ENCODE measurements at regions not wholly inside any gene's neighbourhood (a gene's known extent, or its start where the extent isn't known, plus 50 kb on each side); places are given as distances from the start of the nearest gene placed in this dataset.

GRCh38 chr9:120110520-120110919, 469.4 kb downstream of the CDK5RAP2 start:
- Mint-ChIP-seq H3K36me3 (ENCODE audit: low read depth) (no peaks in the 10 kb centered on the region), H3K4me3 (no peak overlapping the region), H3K4me1 (ENCODE audit: low read depth) (no peaks in the 10 kb centered on the region), H3K27me3 (peaks cover 10% of the 10 kb centered on the region), H3K9me3 (no peaks in the 10 kb centered on the region), H3K27ac (no peak overlapping the region)
- POLR2A ChIA-PET, result no interaction called here
- intact Hi-C loops (cut with micrococcal nuclease), result no loop called here
- no peak for TF ChIP-seq CTCF (IDR thresholded peaks at IDR 0.05)
- no peak for DNase-seq
- CTCF ChIA-PET, result no interaction called here
- ATAC-seq, result no peak

- CTCF ChIA-PET, result no interaction called here
- Mint-ChIP-seq H3K4me1 (ENCODE audit: low read depth) (no peaks in the 10 kb centered on the region), H3K27ac (no peak overlapping the region), H3K9me3 (no peaks in the 10 kb centered on the region), H3K4me3 (no peak overlapping the region), H3K36me3 (ENCODE audit: low read depth) (no peaks in the 10 kb centered on the region), H3K27me3 (peaks cover 11% of the 10 kb centered on the region)
- DNase-seq (peak; percentile 2), ATAC-seq (no peak)
- intact Hi-C loops (cut with micrococcal nuclease), result no loop called here
- no peak for TF ChIP-seq CTCF (IDR thresholded peaks at IDR 0.05)
- POLR2A ChIA-PET, result no interaction called here
Observed at GRCh38 chr9:120109242-120109641, 470.7 kb downstream of the CDK5RAP2 start.

- no peak overlapping the region for H3K27ac Mint-ChIP-seq
- ATAC-seq (no peak), DNase-seq (no peak)
- no peaks in the 10 kb centered on the region for H3K36me3 Mint-ChIP-seq (ENCODE audit: low read depth)
- intact Hi-C loops (cut with micrococcal nuclease), result no loop called here
- ChIA-PET CTCF (no interaction called here), POLR2A (no interaction called here)
- H3K9me3 Mint-ChIP-seq, result no peaks in the 10 kb centered on the region
- H3K4me3 Mint-ChIP-seq, result no peak overlapping the region
- no peaks in the 10 kb centered on the region for H3K4me1 Mint-ChIP-seq (ENCODE audit: low read depth)
- no peak for TF ChIP-seq CTCF (IDR thresholded peaks at IDR 0.05)
- peaks cover 12% of the 10 kb centered on the region for H3K27me3 Mint-ChIP-seq
Observed at GRCh38 chr9:120107138-120107537, 472.8 kb downstream of the CDK5RAP2 start.

- Mint-ChIP-seq H3K9me3 (no peaks in the 10 kb centered on the region), H3K4me1 (ENCODE audit: low read depth) (no peaks in the 10 kb centered on the region), H3K36me3 (ENCODE audit: low read depth) (no peaks in the 10 kb centered on the region), H3K27ac (no peak overlapping the region), H3K4me3 (no peak overlapping the region), H3K27me3 (peaks cover 9% of the 10 kb centered on the region)
- ATAC-seq (no peak), DNase-seq (no peak)
- ChIA-PET CTCF (no interaction called here), POLR2A (no interaction called here)
- intact Hi-C loops (cut with micrococcal nuclease), result no loop called here
- TF ChIP-seq CTCF (IDR thresholded peaks at IDR 0.05), result no peak
Observed at GRCh38 chr9:120104771-120105170, 475.2 kb downstream of the CDK5RAP2 start.

- Mint-ChIP-seq H3K9me3 (no peaks in the 10 kb centered on the region), H3K4me3 (no peak overlapping the region), H3K36me3 (ENCODE audit: low read depth) (no peaks in the 10 kb centered on the region), H3K4me1 (ENCODE audit: low read depth) (no peaks in the 10 kb centered on the region), H3K27me3 (peaks cover 4% of the 10 kb centered on the region), H3K27ac (no peak overlapping the region)
- no peak for TF ChIP-seq CTCF (IDR thresholded peaks at IDR 0.05)
- DNase-seq (no peak), ATAC-seq (no peak)
- intact Hi-C loops (cut with micrococcal nuclease), result no loop called here
- ChIA-PET CTCF (no interaction called here), POLR2A (no interaction called here)
Observed at GRCh38 chr9:120100595-120100994, 479.4 kb downstream of the CDK5RAP2 start.

All from activated CD8-positive, alpha-beta T cell treated with anti-CD3 and anti-CD28 coated beads for 36 hours (primary cell).